Parathyroid adenoma (tissue), 2 donors: ENCODE measurements at regions not wholly inside any gene's neighbourhood (a gene's known extent, or its start where the extent isn't known, plus 50 kb on each side); places are given as distances from the start of the nearest gene placed in this dataset.

Experiments used
- H2AFZ ChIP-seq: fragments of 300-600 bp; sonication (generic); one replicate; pipeline ENCODE4 v1.7.0; 2017; ENCODE audit warnings: antibody characterized with exemption, mild to moderate bottlenecking
- H3K27ac ChIP-seq: fragments of 300-600 bp; sonication (generic); one replicate; pipeline ENCODE4 v1.7.0; 2017
- H3K27me3 ChIP-seq: fragments of 300-600 bp; sonication (generic); one replicate; pipeline ENCODE4 v1.7.0; 2017; ENCODE audit warnings: low read length; ENCODE audit not compliant: control insufficient read depth, insufficient read depth
- H3K36me3 ChIP-seq: fragments of 300-600 bp; sonication (generic); one replicate; pipeline ENCODE4 v1.7.0; 2017; ENCODE audit warnings: low read length; ENCODE audit not compliant: control insufficient read depth, insufficient read depth
- H3K4me1 ChIP-seq: fragments of 300-600 bp; sonication (generic); one replicate; pipeline ENCODE4 v1.7.0; 2017; ENCODE audit warnings: control low read depth
- H3K4me2 ChIP-seq: fragments of 300-600 bp; sonication (generic); one replicate; pipeline ENCODE4 v1.7.0; 2017; ENCODE audit warnings: low read length
- H3K4me3 ChIP-seq: fragments of 300-600 bp; sonication (generic); one replicate; pipeline ENCODE4 v1.7.0; 2017; ENCODE audit warnings: low read depth, low read length
- H3K79me2 ChIP-seq: fragments of 300-600 bp; sonication (generic); one replicate; pipeline ENCODE4 v1.7.0; 2017; ENCODE audit warnings: control low read depth
- H3K9ac ChIP-seq: fragments of 300-600 bp; sonication (generic); one replicate; pipeline ENCODE4 v1.7.0; 2017; ENCODE audit warnings: mild to moderate bottlenecking
- H3K9me3 ChIP-seq: fragments of 300-600 bp; sonication (generic); one replicate; pipeline ENCODE4 v1.7.0; 2017; ENCODE audit warnings: low read length; ENCODE audit not compliant: control insufficient read depth
- TF ChIP-seq, protein P1 (sequence below): fragments of 300-600 bp; sonication (generic); IDR thresholded peaks from one replicate; pipeline ENCODE4 v1.7.0; 2017; ENCODE audit warnings: antibody characterized with exemption, mild to moderate bottlenecking
- donor health status: primary hyperparathyroidism.

DNA sequence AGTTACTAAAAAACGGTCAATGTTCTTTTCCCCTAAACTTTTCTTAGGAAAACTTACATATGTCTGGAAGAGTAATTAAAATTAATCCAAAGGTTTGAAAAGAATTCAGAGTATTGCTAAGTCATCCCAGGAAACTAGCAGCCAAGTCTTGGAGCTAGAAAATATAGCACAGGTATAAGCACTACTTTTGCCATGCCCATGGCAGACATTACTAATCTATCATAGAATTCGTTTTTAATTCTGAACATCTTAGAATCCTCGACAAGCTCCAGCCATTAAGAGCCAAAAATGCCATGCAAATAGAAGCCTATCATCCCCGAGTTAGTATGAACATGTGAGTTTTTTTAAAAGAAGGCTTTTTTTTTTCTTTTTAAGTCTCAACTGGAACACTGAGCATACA, 395.0 kb downstream of the ZEB2 start:
- Histone ChIP-seq H3K27me3 (no peaks in the 10 kb centered on the region), H3K9ac (no peak overlapping the region), H3K4me2 (no peak overlapping the region), H3K79me2 (no peaks in the 10 kb centered on the region), H3K27ac (no peak overlapping the region), H2AFZ (no peak overlapping the region), H3K4me3 (no peak overlapping the region), H3K9me3 (no peaks in the 10 kb centered on the region), H3K36me3 (no peaks in the 10 kb centered on the region), H3K4me1 (no peaks in the 10 kb centered on the region)
- TF ChIP-seq, protein P1, sequence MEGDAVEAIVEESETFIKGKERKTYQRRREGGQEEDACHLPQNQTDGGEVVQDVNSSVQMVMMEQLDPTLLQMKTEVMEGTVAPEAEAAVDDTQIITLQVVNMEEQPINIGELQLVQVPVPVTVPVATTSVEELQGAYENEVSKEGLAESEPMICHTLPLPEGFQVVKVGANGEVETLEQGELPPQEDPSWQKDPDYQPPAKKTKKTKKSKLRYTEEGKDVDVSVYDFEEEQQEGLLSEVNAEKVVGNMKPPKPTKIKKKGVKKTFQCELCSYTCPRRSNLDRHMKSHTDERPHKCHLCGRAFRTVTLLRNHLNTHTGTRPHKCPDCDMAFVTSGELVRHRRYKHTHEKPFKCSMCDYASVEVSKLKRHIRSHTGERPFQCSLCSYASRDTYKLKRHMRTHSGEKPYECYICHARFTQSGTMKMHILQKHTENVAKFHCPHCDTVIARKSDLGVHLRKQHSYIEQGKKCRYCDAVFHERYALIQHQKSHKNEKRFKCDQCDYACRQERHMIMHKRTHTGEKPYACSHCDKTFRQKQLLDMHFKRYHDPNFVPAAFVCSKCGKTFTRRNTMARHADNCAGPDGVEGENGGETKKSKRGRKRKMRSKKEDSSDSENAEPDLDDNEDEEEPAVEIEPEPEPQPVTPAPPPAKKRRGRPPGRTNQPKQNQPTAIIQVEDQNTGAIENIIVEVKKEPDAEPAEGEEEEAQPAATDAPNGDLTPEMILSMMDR: no peak

DNA sequence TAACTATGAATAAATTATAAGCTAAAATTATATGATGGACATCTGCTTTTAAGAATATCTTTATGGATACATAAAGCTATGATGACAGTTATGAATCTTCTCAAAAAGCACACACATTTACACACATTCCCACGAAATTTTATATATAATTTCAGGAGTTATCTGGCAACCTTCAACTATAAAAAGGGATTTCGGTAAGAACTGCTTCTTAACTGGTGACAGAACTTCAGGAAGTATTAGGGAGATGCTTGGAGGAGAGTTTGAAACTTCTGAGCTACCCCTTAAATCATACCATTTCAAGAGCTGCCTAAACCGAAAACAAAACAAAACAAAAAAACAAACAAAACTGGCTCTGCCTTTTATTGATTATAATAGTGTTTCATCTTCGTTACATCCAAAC, 399.4 kb downstream of the ZEB2 start:
- no peaks in the 10 kb centered on the region for H3K9me3 ChIP-seq
- no peak overlapping the region for H2AFZ ChIP-seq
- H3K4me1 ChIP-seq: no peaks in the 10 kb centered on the region
- no peak overlapping the region for H3K4me3 ChIP-seq
- H3K27me3 ChIP-seq: no peaks in the 10 kb centered on the region
- H3K79me2 ChIP-seq: no peaks in the 10 kb centered on the region
- H3K27ac ChIP-seq: no peak overlapping the region
- TF ChIP-seq, protein P1: no peak
- H3K4me2 ChIP-seq: no peak overlapping the region
- H3K36me3 ChIP-seq: no peaks in the 10 kb centered on the region
- no peak overlapping the region for H3K9ac ChIP-seq

DNA sequence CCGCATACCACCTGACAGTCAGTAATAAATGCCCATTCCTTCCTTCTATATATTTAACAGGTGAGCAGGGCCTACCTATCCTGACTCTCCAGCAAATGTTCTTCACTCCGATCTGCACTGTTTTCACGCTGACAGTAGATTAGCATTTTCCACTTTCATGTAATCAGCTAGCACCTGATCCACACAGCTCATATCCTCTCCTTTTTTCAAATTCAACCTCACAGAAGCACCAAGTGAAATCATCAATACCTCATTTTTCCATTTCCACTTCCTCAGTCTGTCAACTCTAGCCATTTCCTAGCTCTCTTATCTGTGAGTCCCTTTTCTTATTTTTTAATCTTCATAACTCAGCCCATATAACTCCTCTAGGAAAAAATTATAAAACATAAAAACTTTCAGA, 402.8 kb downstream of the ZEB2 start:
- Histone ChIP-seq H3K27me3 (no peaks in the 10 kb centered on the region), H3K4me2 (no peak overlapping the region), H2AFZ (no peak overlapping the region), H3K4me3 (no peak overlapping the region), H3K9me3 (peaks cover 4% of the 10 kb centered on the region), H3K4me1 (no peaks in the 10 kb centered on the region), H3K9ac (no peak overlapping the region), H3K36me3 (no peaks in the 10 kb centered on the region), H3K79me2 (no peaks in the 10 kb centered on the region), H3K27ac (no peak overlapping the region)
- TF ChIP-seq, protein P1: no peak

DNA sequence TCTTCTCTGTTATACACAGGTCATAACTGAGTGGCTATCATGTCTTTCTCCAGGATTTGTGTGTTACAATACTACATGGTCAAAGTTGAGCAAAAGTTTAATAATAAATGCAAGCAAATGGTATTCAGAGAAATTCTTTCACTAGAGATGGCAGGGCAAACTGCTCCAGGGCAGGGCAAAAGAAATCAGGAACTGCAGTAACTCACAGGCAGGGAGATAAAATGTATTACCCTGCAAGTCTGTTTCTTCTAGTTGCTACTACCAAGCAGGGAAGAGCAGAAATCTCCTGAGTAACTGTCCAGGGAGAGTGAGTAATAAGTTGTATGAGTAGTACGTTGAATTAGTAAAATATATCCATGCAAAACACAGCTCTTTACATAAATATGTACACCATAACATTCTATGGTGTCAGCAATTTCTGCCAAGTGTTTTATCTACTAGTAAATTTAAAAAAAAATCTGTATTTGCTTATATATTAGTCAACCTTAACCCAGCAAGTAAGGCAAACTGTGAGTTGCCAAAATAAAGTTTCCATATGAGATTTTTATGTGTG, 404.1 kb downstream of the ZEB2 start:
- no peak overlapping the region for H3K9ac ChIP-seq
- no peak overlapping the region for H2AFZ ChIP-seq
- H3K79me2 ChIP-seq: no peaks in the 10 kb centered on the region
- H3K27ac ChIP-seq: no peak overlapping the region
- H3K4me2 ChIP-seq: no peak overlapping the region
- peaks cover 4% of the 10 kb centered on the region for H3K9me3 ChIP-seq
- TF ChIP-seq, protein P1: no peak
- H3K27me3 ChIP-seq: no peaks in the 10 kb centered on the region
- H3K4me3 ChIP-seq: no peak overlapping the region
- H3K36me3 ChIP-seq: no peaks in the 10 kb centered on the region
- H3K4me1 ChIP-seq: no peaks in the 10 kb centered on the region

DNA sequence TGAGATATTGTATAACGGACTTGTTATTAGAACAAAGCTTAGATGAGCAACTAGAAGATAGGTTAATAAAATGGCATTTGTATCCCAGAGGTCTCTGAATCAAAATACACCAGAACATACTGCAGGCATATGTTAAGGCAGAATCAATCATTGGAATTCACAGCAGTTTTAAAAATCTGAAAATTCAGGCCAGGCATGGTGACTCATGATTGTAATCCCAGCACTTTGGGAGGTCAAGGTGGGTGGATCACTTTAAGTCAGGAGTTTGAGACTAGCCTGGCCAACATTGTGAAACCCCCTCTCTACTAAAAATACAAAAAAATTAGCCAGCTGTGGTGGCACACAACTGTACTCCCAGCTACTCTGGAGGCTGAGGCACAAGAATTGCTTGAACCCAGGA, 405.2 kb downstream of the ZEB2 start:
- TF ChIP-seq, protein P1: no peak
- H3K4me3 ChIP-seq: no peak overlapping the region
- H3K79me2 ChIP-seq: no peaks in the 10 kb centered on the region

More for the DNA sequence above, 405.2 kb downstream of the ZEB2 start:
- Histone ChIP-seq H3K27ac (no peak overlapping the region), H3K36me3 (no peaks in the 10 kb centered on the region), H2AFZ (no peak overlapping the region), H3K9ac (no peak overlapping the region), H3K4me2 (no peak overlapping the region), H3K27me3 (no peaks in the 10 kb centered on the region), H3K4me1 (no peaks in the 10 kb centered on the region), H3K9me3 (peaks cover 4% of the 10 kb centered on the region)
